ENCODE measurements at regions not wholly inside any gene's neighbourhood (a gene's known extent, or its start where the extent isn't known, plus 50 kb on each side); places are given as distances from the start of the nearest gene placed in this dataset.

DNA sequence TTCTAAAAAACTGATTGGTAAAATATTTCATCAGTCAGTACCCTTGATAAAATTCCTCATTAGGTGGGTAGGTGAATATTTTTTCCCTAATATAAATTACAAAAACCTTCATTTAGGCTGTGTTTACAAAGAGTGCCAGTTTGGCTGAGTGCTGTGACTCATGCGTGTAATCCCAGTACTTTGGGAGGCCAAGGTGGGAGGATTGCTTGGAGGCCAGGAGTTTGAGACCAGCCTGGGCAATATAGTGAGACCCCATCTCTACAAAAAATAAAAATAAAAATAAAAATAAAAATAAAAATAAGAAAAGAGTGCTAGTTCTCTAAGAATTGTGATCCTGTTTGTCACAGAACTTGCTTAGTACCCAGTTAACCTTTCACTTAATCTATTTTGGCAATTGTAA is 398.4 kb upstream of the RGS6 start:
- no peak for TF ChIP-seq ZNF331 (CRISPR knock-in tag; IDR thresholded peaks at IDR 0.05; ENCODE audit: low read depth)
- no peaks in the 10 kb centered on the region for H3K27me3 Mint-ChIP-seq (ENCODE audit: insufficient read depth, low read depth, poor library complexity)
- no peak overlapping the region for H3K4me2 ChIP-seq
- H3K27me3 ChIP-seq (ENCODE audit: insufficient read depth): no peaks in the 10 kb centered on the region
- H3F3A ChIP-seq (replicated peaks; ENCODE audit: low read depth): no peaks in the 10 kb centered on the region
- DNase-seq (ENCODE audit: low spot score) (no peak), ATAC-seq (no peak)
- no peaks in the 10 kb centered on the region for H4K20me1 ChIP-seq (replicated peaks; ENCODE audit: insufficient read depth)
- H3K36me3 ChIP-seq (ENCODE audit: insufficient read depth): no peaks in the 10 kb centered on the region
- H3K4me1 ChIP-seq (ENCODE audit: insufficient read depth): peaks cover 36% of the 10 kb centered on the region
- H2AFZ ChIP-seq: no peak overlapping the region
- no peak overlapping the region for H3K27ac Mint-ChIP-seq
- no peak overlapping the region for H3K27ac ChIP-seq (ENCODE audit: low read depth)
- H3K4me3 ChIP-seq: no peak overlapping the region
- peaks cover 8% of the 10 kb centered on the region; the same call in 1 of the 2 replicates for H3K79me2 ChIP-seq (replicated peaks; ENCODE audit: insufficient read depth)
- H3K9me3 Mint-ChIP-seq: no peaks in the 10 kb centered on the region
- no peaks in the 10 kb centered on the region for H3K9me2 ChIP-seq (ENCODE audit: insufficient read depth)
- H3K36me3 Mint-ChIP-seq (ENCODE audit: low read depth): peaks cover 11% of the 10 kb centered on the region
- H3K4me3 Mint-ChIP-seq: no peak overlapping the region
- peaks cover 48% of the 10 kb centered on the region for H3K4me1 Mint-ChIP-seq

DNA sequence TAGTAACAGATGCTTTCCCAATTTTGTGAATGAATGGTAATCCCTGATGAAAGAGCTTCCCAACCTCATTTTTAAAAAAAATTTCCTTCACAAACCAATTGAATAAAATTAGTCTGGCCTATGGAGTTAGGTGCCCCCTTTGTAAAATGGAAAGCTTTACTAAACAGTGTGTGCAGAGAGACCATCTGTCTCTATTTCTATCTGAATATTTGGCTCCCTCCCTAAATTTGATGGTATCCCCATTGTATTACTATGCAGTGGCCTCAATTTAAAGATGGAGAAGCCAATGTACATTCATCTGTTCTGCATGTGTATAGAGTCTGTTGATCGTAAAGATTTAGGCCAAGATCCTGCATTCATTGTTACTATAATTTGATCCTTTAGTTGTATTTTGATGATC is 397.7 kb upstream of the RGS6 start:
- H3K4me1 ChIP-seq (ENCODE audit: insufficient read depth): peaks cover 41% of the 10 kb centered on the region
- ATAC-seq: no peak
- no peaks in the 10 kb centered on the region for H3F3A ChIP-seq (replicated peaks; ENCODE audit: low read depth)
- H2AFZ ChIP-seq: no peak overlapping the region
- H3K36me3 ChIP-seq (ENCODE audit: insufficient read depth): no peaks in the 10 kb centered on the region
- H3K4me2 ChIP-seq: no peak overlapping the region
- Mint-ChIP-seq H3K36me3 (ENCODE audit: low read depth) (peaks cover 11% of the 10 kb centered on the region), H3K4me1 (peaks cover 55% of the 10 kb centered on the region), H3K9me3 (no peaks in the 10 kb centered on the region), H3K27me3 (ENCODE audit: insufficient read depth, low read depth, poor library complexity) (no peaks in the 10 kb centered on the region), H3K27ac (no peak overlapping the region), H3K4me3 (no peak overlapping the region)
- H3K4me3 ChIP-seq: no peak overlapping the region
- no peaks in the 10 kb centered on the region for H4K20me1 ChIP-seq (replicated peaks; ENCODE audit: insufficient read depth)
- H3K27me3 ChIP-seq (ENCODE audit: insufficient read depth): no peaks in the 10 kb centered on the region
- no peak overlapping the region for H3K27ac ChIP-seq (ENCODE audit: low read depth)
- TF ChIP-seq STAT1 (IDR thresholded peaks at IDR 0.05; ENCODE audit: unreplicated experiment): no peak
- TF ChIP-seq, protein P1, sequence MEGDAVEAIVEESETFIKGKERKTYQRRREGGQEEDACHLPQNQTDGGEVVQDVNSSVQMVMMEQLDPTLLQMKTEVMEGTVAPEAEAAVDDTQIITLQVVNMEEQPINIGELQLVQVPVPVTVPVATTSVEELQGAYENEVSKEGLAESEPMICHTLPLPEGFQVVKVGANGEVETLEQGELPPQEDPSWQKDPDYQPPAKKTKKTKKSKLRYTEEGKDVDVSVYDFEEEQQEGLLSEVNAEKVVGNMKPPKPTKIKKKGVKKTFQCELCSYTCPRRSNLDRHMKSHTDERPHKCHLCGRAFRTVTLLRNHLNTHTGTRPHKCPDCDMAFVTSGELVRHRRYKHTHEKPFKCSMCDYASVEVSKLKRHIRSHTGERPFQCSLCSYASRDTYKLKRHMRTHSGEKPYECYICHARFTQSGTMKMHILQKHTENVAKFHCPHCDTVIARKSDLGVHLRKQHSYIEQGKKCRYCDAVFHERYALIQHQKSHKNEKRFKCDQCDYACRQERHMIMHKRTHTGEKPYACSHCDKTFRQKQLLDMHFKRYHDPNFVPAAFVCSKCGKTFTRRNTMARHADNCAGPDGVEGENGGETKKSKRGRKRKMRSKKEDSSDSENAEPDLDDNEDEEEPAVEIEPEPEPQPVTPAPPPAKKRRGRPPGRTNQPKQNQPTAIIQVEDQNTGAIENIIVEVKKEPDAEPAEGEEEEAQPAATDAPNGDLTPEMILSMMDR (conservative IDR thresholded peaks at IDR 0.05; ENCODE audit: low read depth in 2 of 2): no peak
- TF ChIP-seq ZNF114 (CRISPR knock-in tag; IDR thresholded peaks at IDR 0.05): no peak
- TF ChIP-seq CREB1 (CRISPR knock-in tag; IDR thresholded peaks at IDR 0.05; ENCODE audit: low read depth): no peak
- no peak for TF ChIP-seq POLR2AphosphoS5 (IDR thresholded peaks at IDR 0.05; ENCODE audit: low read depth)
- peaks cover 14% of the 10 kb centered on the region; the same call in 1 of the 2 replicates for H3K79me2 ChIP-seq (replicated peaks; ENCODE audit: insufficient read depth)
- DNase-seq (ENCODE audit: low spot score): no peak
- H3K9me2 ChIP-seq (ENCODE audit: insufficient read depth): no peaks in the 10 kb centered on the region

DNA sequence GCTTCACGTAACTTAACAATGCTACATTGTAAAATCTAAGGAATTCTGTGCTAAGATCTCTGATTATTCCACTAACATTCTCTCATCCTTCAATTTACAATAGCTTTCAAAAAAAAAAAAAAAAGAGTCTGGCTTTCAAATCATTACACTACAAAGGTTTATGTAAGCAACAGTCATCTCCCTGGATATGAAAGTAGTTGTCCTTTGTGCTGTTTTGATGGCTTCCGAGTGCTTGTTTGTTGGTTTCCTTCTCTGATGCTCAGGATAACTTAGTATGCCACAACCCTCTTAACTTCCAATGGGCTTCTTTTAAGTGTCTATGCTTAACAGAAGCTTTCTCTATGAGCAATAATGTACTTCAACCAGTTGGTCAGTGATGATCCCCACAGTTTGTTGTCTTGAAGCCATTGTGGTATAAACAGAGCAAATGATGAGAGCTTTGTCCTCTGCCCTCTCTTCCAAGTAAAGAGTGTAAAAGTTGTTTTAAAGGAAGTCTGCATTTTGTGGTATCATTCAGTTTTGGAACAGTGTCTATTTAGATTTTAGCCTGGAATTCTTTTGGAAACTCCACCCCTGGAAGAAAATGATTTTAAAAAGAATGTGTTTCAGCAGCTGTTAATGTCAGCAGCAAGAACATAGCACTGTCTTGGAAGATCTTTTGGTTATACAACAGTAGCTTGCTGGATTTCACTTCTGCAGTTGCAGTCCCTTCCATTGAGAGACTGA is 396.1 kb upstream of the RGS6 start:
- no peak overlapping the region for H3K27ac ChIP-seq (ENCODE audit: low read depth)
- H3K36me3 ChIP-seq (ENCODE audit: insufficient read depth): no peaks in the 10 kb centered on the region
- no peaks in the 10 kb centered on the region for H3K27me3 ChIP-seq (ENCODE audit: insufficient read depth)
- no peak for ATAC-seq
- H2AFZ ChIP-seq: no peak overlapping the region
- no peak for DNase-seq (ENCODE audit: low spot score)
- no peaks in the 10 kb centered on the region for H3F3A ChIP-seq (replicated peaks; ENCODE audit: low read depth)
- no peaks in the 10 kb centered on the region for H4K20me1 ChIP-seq (replicated peaks; ENCODE audit: insufficient read depth)
- H3K9me2 ChIP-seq (ENCODE audit: insufficient read depth): no peaks in the 10 kb centered on the region
- H3K79me2 ChIP-seq (replicated peaks; ENCODE audit: insufficient read depth): peaks cover 14% of the 10 kb centered on the region; the same call in 1 of the 2 replicates
- H3K4me3 Mint-ChIP-seq: no peak overlapping the region
- no peak overlapping the region; the same call in 1 of the 2 replicates for H3K27ac Mint-ChIP-seq
- no peak overlapping the region for H3K4me3 ChIP-seq
- H3K4me1 ChIP-seq (ENCODE audit: insufficient read depth): peaks cover 46% of the 10 kb centered on the region
- H3K4me2 ChIP-seq: no peak overlapping the region
- no peaks in the 10 kb centered on the region for H3K9me3 Mint-ChIP-seq
- H3K27me3 Mint-ChIP-seq (ENCODE audit: insufficient read depth, low read depth, poor library complexity): peaks cover 3% of the 10 kb centered on the region
- H3K36me3 Mint-ChIP-seq (ENCODE audit: low read depth): peaks cover 5% of the 10 kb centered on the region
- peaks cover 61% of the 10 kb centered on the region for H3K4me1 Mint-ChIP-seq
- no peak for TF ChIP-seq JUNB (IDR thresholded peaks at IDR 0.05; ENCODE audit: unreplicated experiment)
- no peak for TF ChIP-seq ZNF114 (CRISPR knock-in tag; IDR thresholded peaks at IDR 0.05)
- TF ChIP-seq, protein P2, sequence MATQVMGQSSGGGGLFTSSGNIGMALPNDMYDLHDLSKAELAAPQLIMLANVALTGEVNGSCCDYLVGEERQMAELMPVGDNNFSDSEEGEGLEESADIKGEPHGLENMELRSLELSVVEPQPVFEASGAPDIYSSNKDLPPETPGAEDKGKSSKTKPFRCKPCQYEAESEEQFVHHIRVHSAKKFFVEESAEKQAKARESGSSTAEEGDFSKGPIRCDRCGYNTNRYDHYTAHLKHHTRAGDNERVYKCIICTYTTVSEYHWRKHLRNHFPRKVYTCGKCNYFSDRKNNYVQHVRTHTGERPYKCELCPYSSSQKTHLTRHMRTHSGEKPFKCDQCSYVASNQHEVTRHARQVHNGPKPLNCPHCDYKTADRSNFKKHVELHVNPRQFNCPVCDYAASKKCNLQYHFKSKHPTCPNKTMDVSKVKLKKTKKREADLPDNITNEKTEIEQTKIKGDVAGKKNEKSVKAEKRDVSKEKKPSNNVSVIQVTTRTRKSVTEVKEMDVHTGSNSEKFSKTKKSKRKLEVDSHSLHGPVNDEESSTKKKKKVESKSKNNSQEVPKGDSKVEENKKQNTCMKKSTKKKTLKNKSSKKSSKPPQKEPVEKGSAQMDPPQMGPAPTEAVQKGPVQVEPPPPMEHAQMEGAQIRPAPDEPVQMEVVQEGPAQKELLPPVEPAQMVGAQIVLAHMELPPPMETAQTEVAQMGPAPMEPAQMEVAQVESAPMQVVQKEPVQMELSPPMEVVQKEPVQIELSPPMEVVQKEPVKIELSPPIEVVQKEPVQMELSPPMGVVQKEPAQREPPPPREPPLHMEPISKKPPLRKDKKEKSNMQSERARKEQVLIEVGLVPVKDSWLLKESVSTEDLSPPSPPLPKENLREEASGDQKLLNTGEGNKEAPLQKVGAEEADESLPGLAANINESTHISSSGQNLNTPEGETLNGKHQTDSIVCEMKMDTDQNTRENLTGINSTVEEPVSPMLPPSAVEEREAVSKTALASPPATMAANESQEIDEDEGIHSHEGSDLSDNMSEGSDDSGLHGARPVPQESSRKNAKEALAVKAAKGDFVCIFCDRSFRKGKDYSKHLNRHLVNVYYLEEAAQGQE (IDR thresholded peaks at IDR 0.05; ENCODE audit: unreplicated experiment): no peak

Measured in GM23338 (cell line).